Uterus (tissue), 2 donors: ENCODE measurements at regions not wholly inside any gene's neighbourhood (a gene's known extent, or its start where the extent isn't known, plus 50 kb on each side); places are given as distances from the start of the nearest gene placed in this dataset.

Experiments used
- CTCF ChIP-seq, 4 experiments: fragments of 200-600 bp in 2 of 4; fragments of 450-650 bp in 2 of 4; sonication (generic) in 2 of 4; IDR thresholded peaks; one replicate each; pipeline ENCODE4 v1.5.1; 2016 to 2019; ENCODE audit warnings: antibody characterized with exemption in 4 of 4, mild to moderate bottlenecking in 2 of 4, moderate library complexity in 1 of 4
- POLR2A ChIP-seq, 2 donors: fragments of 450-650 bp; IDR thresholded peaks; one replicate each; pipeline ENCODE4 v1.6.1; 2016; ENCODE audit warnings: antibody characterized with exemption in 2 of 2, mild to moderate bottlenecking in 1 of 2, moderate library complexity in 1 of 2

- TF ChIP-seq CTCF (IDR thresholded peaks at IDR 0.05) (no peak), POLR2A (IDR thresholded peaks at IDR 0.05) (no peak)
Measured at GRCh38 chr12:71208053-71208685, 50.4 kb upstream of the TSPAN8 start.
